ENCODE measurements at regions not wholly inside any gene's neighbourhood (a gene's known extent, or its start where the extent isn't known, plus 50 kb on each side); places are given as distances from the start of the nearest gene placed in this dataset.

GRCh38 chr18:52287151-52287550, 52.8 kb upstream of the DCC start:
- Mint-ChIP-seq H3K4me3 (no peak overlapping the region), H3K27ac (no peak overlapping the region), H3K9me3 (peaks cover 30% of the 10 kb centered on the region), H3K27me3 (ENCODE audit: insufficient read depth) (no peaks in the 10 kb centered on the region), H3K36me3 (ENCODE audit: low read depth) (peaks cover 5% of the 10 kb centered on the region; the same call in 1 of the 2 replicates), H3K4me1 (ENCODE audit: low read depth) (no peaks in the 10 kb centered on the region)
- TF ChIP-seq, protein P1, sequence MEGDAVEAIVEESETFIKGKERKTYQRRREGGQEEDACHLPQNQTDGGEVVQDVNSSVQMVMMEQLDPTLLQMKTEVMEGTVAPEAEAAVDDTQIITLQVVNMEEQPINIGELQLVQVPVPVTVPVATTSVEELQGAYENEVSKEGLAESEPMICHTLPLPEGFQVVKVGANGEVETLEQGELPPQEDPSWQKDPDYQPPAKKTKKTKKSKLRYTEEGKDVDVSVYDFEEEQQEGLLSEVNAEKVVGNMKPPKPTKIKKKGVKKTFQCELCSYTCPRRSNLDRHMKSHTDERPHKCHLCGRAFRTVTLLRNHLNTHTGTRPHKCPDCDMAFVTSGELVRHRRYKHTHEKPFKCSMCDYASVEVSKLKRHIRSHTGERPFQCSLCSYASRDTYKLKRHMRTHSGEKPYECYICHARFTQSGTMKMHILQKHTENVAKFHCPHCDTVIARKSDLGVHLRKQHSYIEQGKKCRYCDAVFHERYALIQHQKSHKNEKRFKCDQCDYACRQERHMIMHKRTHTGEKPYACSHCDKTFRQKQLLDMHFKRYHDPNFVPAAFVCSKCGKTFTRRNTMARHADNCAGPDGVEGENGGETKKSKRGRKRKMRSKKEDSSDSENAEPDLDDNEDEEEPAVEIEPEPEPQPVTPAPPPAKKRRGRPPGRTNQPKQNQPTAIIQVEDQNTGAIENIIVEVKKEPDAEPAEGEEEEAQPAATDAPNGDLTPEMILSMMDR (IDR thresholded peaks at IDR 0.05) = no peak
- no peak for DNase-seq

DNA sequence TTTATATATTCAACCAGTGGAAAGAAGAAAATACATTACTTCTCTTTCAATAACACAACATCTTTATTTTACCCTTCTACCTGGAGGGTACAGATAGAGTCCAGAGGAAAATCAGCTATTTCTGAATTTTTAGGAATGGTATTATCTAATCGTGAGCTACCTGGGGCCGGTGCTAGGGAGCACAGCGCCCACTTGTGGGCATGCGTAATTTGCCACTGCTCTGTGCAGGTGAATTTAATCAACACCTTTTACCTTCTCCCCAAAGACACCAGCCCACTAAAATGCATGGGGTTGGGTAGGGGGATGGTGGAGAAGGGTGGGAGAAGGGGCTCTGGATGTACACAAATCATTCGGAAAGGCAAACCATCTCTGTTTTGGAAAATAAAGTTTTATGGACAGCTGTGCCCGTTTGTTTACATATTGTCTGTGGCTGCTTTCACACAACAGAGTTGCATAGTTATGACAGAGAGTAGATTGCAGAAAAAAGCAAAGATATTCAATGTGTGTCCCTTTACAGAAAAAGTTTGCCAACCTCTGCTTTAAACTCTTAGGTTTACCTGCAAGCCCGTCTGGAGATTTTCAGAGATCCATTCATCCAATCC, 51.5 kb upstream of the DCC start:
- Mint-ChIP-seq H3K36me3 (ENCODE audit: low read depth) (peaks cover 5% of the 10 kb centered on the region; the same call in 1 of the 2 replicates), H3K4me1 (ENCODE audit: low read depth) (no peaks in the 10 kb centered on the region), H3K27ac (no peak overlapping the region), H3K4me3 (no peak overlapping the region), H3K9me3 (peaks cover 35% of the 10 kb centered on the region), H3K27me3 (ENCODE audit: insufficient read depth) (no peaks in the 10 kb centered on the region)
- no peak for DNase-seq
- TF ChIP-seq, protein P1 (IDR thresholded peaks at IDR 0.05) = peak; percentile 48; the same call in 1 of the 2 replicates

GRCh38 chr18:52289392-52289791, 50.6 kb upstream of the DCC start:
- Mint-ChIP-seq H3K4me1 (ENCODE audit: low read depth) (no peaks in the 10 kb centered on the region), H3K36me3 (ENCODE audit: low read depth) (peaks cover 5% of the 10 kb centered on the region; the same call in 1 of the 2 replicates)

More at GRCh38 chr18:52289392-52289791, 50.6 kb upstream of the DCC start:
- Mint-ChIP-seq H3K27ac (no peak overlapping the region), H3K4me3 (no peak overlapping the region), H3K27me3 (ENCODE audit: insufficient read depth) (no peaks in the 10 kb centered on the region), H3K9me3 (peaks cover 35% of the 10 kb centered on the region)
- TF ChIP-seq, protein P1 (IDR thresholded peaks at IDR 0.05) = no peak
- no peak for DNase-seq

All from HFFc6 (cell line).